HG03060 (cell line): ENCODE measurements at regions not wholly inside any gene's neighbourhood (a gene's known extent, or its start where the extent isn't known, plus 50 kb on each side); places are given as distances from the start of the nearest gene placed in this dataset.
"Not testable (repeated sequence)": the region's sequence is repeated elsewhere in the genome, so short reads cannot be mapped to it uniquely, and the experiment has no call there.

Source experiments
- ATAC-seq: cut with Tn5 transposase; IDR thresholded peaks from one replicate; pipeline ENCODE4 v1.9.1; 2021; ENCODE audit warnings: low read depth, moderate number of reproducible peaks; ENCODE audit not compliant: unreplicated experiment

DNA sequence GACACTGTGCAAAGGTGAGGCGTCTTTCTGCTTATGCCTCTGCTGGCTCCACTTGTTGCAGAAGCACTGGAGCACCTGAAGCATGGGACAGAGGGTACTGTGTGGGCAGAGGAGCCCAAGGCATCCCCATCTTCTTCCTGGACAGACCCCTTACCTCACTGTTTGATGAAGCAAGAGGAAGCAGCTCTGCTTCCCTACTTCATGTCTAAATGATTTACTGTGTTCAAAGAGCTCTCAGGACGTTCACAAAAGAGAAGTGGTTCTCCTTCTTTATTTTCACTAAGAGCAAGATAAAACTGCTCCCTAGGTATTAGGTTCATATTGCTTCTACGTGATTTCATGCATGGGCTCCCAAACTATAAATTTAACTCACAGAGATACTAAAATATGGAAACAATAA lies 1635.4 kb upstream of the SLC10A2 start:
- ATAC-seq: no peak

DNA sequence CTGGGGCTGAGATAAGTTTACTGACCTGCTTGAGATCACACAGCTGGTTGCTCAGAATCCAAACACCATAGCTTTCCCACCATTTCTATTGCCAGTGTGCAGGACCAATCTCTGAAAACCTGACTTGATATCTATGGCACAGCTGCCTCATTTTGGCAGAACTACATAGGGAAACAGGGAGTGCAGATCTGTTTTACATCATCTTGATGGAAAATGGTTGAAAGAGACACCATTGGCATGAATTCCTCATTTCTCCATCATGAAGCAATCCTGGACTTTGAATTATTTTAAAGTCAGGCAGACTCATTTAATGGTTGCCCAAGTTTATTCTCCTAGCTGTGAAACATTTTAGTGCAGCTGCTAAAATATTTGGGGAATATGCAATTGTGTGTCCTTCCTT lies 1628.2 kb upstream of the SLC10A2 start:
- ATAC-seq: no peak

DNA sequence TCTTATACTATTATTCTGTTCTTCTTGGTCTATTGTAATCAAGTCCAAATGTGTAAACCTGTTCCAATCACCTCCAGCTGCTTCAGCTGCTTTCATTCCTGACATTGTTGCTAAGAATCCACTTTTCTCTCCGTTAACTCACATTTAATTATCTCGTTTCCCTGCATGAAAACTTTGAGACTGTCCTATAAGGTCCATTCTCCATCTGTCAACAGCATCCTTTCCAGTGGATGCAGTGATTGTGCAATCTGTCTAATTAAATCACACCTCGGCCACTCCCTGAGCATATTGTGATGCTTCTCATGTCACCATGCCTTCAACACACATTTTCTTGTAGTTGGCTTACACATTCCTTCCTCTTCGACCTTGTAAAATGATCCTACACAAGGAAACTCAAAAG lies 1626.9 kb upstream of the SLC10A2 start:
- no peak for ATAC-seq

DNA sequence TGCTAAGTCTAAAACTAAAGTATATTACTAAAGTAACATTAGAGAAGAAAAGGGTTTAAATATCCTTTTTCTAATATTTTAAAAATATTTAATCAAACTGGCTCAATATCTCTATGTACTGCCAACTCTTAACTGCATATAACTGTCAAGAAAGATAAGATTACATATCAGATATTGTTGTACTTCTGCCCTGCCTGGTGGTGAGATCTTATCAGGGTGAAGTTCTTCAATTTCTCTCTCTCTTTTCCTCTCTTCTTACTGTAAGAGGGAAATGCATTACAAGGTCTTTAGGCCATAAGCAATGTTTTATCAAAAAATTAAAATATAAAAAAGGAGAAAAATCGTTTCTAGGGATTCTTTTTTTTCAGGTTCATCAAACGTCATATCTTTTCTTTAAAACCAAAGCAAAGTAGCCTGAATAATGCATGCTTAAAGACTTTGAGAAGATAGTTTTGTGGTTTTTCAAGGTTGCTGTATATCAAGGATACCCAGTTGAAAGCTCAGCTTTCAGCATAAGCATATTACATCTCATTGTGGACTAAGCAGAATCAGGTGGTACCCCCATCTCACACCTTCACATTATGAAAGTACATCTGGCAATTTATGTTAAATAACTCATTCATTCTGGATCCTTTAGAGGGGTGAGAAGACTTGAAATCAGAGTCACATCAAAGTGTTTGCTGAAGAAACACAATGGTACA lies 1625.7 kb upstream of the SLC10A2 start:
- ATAC-seq: no peak

DNA sequence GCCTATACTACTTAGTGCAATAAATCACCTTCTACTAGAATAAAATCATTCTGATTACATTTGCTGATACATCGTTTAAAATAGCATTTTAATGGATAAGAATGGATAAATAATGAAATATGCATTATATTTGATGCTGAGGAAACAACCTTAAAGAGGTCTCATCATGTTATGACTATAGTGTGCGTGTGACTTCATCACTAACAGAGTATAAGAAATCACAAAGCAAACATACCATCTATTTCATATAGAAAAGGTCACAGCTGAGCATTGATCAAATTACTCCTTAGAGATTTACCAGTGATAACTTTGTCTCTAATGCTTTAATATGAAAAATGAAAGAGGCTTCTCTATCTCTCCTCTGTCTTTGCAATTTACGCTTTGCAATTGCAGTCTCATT lies 1620.3 kb upstream of the SLC10A2 start:
- no peak for ATAC-seq

DNA sequence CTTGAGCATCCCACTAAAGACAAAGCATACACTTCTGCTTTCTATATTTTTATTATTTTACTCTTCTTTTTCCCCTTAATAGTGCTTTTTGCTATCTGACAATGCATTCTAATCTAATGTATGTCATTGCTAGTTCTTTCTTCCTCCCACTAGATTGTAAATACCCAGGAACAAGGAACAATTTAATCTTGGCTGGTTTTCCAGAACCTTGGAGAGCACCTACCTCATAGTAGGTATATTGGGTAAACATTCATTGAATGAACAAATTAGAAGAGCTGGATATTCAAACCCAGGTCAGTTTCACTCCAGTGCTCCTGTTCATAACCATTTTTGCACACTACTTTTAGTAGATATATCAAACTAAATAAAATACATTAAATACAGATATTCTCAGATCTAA lies 1617.6 kb upstream of the SLC10A2 start:
- no peak for ATAC-seq

DNA sequence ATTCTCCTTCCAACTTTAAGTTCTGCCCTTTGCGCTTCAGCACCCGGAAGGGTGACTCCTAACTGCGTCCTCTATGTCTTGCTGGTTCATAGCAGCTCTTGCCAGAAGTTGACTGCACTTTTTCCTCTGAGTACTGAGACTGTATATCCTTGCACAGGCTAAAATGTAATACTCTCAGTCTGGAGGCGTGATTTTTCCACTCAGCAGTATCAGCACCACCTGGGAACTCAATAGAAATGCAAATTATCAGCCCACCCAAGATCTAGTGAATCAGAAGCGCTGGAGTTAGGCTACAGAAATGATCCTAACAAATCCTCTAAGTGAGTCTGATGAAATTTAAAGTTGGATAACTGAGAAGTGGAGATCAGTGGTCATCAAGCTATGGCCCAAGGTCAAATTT lies 1611.9 kb upstream of the SLC10A2 start:
- no peak for ATAC-seq

DNA sequence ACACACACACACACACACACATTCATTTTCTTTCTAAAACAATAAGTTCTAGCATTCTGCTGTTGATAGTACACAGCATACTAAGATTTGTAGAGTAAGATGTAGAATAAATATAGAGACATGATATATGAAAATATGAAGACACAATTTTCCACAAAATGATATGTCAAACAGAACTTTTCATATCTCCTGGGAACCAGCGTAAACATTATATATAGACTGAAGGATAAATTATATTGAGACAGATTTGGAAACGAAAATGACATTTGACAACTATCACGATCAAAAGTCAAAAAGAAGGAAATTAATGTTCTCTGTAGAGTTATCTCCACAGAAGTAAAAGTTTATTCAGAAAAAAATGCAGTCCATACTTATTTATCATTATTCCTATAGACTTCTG lies 1605.7 kb upstream of the SLC10A2 start:
- no peak for ATAC-seq

DNA sequence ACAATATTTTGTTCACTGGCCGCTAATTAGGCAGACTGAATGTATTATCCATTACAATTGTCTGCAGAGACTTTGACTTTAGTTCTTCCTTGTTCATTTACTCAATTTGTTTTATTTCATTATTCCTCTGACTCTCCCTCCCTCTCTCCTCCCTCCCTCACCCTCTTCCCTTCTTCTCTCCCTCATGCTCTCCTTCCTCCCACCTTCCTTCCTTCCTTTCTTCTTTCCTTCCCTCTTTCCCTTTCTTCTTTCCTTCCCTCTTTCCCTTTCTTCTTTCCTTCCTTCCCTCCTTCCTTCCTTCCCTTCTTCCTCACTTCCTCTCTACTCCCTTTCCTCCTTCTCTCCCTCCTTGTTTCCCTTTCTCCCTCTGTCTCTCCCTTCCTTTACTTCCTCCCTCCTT lies 1591.0 kb upstream of the SLC10A2 start:
- no peak for ATAC-seq

DNA sequence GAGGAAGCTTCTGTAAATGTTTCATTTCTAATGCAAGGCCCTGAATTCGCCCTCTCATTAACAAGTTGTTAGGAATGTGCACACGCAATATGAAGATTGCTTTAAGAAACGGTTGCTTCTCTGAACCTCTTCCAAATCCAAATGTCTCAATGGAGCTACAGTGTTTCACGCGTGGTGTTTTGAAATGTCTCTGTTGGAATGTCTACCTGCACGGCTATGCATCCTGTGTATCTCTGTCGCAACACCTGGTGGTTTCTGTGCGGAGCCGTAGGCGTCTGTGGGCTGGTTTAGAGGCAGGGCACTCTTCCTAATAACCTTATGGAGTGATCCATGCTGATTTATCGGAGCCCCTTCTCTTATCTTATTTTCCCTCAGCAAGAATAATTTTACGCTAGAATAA lies 1584.2 kb upstream of the SLC10A2 start:
- ATAC-seq: no peak

DNA sequence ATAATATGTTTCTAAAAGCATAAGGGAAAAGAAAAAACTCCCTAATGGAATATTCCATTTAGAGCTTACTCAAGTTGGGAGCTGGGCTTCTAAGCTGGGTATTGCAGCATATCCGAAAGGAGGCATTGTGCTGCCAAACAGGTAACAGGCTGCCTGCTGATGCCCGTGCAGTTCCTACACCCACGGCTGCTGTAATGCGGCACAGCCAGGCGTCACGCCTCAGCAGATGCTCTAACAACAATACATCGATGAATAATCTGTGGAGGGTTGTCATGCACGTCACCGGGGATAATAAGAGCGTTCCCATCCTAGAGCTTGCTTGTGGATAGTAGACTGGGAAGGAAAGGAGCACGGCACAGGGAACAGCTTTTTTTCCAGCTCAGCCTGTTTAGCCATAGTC lies 1582.1 kb upstream of the SLC10A2 start:
- ATAC-seq: no peak

DNA sequence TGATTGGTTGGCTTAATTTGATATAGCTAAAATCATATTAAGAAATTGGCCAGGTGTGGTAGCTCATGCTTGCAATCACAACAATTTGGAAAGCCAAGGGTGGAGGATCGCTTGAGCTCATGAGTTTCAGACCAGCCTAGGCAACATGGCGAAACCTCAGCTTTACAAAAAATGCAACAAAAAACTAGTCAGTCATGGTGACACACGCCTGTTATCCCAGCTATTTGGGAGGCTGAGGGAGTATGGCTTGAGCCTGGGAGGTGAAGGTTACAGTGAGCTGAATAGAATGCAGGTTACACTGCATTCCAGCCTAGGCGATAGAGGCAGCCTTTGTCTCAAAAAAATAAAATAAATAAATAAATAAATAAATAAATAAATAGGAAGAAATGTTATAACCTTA lies 1579.6 kb upstream of the SLC10A2 start:
- ATAC-seq: no peak

DNA sequence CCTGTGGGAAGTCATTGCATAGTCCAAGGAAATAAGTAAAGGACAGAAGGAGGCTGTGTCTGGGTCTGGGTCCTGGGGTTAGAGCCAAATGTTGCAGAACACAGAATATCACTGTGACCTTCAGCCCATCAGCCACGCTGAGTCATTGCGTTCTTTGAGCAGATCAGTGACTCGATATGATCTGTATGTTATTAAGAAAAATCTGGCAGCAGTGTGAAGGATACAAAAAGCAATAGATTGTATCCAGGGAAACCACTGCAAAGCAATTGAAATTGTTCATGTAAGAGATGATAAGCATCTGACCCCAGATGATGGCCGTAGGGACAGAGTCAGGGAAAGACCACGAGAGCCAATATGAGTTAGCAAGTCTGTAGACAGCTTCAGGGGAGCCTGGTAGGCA lies 1575.1 kb upstream of the SLC10A2 start:
- no peak for ATAC-seq

DNA sequence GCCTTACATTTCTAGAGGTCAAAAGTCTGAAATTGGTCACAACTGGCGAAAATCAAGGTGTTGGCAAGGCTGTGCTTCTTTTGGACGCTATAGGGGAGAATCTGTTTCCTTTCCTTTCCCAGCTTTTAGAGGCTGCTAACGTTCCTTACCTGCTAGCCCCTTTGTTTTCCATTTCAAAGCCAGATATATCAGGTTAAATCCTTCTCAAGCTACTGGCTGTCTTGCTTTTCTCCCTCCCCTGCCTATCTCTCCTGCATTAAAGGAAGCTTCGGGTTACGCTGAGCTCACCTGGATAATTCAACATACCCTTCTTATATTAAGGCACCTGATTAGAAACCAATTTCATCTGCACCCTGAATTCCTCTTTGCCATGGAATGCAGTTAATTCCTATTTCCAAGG lies 1569.7 kb upstream of the SLC10A2 start:
- ATAC-seq: no peak

DNA sequence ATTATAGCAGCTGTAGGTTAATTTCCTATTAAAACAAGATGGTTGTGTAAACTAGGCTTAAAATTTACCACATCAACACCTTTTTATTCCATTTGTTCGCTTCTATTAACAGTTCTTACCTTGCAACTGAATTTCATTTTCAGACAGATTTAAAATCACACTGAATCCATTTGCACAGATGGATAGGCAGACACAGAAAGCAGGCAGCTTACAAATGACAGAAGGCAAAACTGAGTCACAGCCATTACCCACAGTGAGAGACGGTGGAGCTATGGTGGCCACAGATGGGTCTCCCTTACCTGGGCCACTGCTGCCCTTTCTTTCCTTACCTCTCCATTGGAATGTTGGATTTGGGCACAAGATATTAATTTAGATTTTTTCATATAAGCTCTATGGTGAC lies 1567.8 kb upstream of the SLC10A2 start:
- no peak for ATAC-seq

DNA sequence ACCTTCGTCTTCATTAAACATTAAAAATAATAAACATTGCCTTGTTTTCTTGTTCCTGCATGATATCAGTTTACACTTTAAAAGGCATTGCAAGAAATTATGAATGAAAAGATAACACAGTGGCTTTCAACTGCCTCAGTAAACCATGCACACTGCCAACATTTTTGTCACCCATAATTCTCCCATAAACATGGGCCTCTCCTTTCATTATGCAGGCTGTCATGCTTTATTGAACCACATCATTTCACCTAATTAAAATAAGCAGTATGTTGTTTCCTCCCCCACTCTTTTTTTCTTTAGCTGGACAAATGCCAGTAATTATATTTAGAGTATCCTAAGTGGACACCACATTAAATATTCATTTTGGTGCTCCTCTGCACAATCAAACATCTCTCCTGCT lies 1566.5 kb upstream of the SLC10A2 start:
- ATAC-seq: no peak

DNA sequence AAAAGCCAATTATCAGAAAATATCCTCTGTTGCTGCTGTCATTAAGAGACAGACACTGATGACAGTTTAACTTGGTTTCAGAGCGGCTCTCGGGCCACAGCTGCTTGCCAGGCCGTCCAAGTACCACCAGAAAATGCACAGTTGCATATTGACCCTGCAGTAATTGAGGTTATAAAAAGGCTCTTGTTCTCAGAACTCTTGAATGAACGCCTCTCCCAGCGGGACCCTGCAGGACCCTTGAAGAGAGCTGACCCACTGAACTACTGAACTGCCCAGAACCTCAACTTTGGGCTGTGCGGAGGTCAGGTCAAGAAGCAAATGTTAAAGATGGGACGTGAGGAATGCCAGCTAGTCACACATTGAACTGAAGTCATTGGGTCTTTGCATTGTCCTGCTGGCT lies 1559.0 kb upstream of the SLC10A2 start:
- no peak for ATAC-seq

DNA sequence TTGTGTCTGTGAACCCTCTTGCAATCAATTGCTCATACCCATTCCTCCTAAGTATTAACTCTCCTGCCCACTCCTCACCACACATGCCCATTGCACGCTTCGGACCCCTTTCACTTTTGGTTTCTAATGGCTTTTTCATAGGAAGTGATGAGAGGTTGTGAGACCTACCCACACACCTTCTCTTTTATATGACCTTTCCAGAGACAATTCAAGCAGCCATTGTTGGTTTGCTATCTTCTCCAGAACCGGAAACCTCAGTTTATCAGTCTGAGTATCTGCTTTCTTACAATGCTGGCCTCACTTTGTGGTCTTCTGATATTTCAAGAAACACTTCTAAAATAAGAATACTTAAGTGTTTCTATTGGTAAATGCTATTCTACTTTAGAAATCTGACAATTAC lies 1550.8 kb upstream of the SLC10A2 start:
- ATAC-seq: no peak

DNA sequence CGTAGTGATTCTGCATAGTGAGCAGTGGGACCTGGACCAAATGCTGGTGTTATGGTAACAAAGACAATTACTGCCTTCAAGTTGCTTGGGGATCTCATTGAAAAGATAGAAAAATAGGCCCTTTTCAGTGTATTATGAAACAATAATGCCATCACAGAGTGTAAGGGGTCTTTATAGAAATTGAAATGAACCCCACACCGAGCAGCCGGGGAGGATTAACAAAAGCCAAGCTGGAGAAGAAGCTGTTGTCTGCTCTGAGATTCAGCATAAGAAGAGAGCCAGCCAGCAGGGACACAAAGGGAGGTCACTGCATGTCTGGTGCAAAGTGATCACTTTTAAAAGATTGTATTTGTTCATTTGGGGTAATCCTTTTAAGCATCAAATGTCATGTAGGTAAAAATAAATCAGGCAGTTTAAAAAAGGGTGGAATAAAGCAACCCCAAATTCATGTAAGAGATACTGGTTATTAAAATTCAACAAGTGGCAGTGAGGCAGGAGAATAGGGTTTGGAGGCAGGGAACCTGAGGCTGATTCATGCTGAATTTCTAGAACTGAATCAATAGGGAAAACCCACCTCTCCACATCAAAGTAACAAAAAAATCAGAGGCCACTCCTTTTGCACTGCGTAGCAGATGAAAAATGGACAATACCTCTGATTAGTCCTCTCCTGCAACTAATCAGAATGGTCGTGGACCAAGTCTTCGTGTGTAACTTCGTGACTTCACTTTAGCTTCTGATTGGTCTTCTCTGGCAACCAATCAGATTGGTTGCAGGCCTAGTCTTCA lies 1548.3 kb upstream of the SLC10A2 start:
- ATAC-seq: no peak

DNA sequence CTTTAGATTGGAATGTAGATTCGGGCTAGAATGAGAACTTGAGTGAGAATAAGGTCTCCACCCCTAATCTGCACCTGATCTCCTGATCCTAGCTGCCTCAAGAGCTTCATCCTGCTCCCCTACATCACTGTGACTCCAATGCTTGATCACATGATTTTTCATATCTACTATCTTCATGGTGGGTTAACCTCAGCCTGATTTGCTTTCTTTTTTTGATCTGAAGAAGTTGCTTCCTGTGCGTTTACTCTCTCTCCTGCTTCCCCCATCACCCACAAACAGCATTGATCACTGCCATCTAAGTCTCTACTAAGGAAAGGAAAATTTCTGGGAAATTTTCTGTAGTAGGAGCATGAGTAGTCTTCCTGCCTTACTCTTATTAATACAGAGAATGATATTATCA lies 1542.1 kb upstream of the SLC10A2 start:
- ATAC-seq: no peak

DNA sequence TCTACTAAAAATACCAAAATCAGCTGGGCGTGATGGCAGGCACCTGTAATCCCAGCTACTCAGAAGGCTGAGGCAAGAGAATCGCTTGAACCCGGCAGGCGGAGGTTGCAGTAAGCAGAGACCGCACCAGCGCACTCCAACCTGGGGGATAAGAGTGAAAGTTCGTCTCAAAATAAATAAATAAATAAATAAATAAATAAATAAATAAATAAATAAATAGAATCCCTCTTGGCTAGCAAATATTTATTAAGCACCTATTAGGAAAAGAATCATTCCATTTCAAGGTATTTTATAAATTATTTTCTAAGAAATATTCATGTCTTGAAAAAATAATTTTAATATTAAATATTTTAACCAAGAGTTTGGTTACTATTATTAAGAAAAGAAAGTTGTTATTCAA lies 1539.2 kb upstream of the SLC10A2 start:
- not testable (repeated sequence) for ATAC-seq

DNA sequence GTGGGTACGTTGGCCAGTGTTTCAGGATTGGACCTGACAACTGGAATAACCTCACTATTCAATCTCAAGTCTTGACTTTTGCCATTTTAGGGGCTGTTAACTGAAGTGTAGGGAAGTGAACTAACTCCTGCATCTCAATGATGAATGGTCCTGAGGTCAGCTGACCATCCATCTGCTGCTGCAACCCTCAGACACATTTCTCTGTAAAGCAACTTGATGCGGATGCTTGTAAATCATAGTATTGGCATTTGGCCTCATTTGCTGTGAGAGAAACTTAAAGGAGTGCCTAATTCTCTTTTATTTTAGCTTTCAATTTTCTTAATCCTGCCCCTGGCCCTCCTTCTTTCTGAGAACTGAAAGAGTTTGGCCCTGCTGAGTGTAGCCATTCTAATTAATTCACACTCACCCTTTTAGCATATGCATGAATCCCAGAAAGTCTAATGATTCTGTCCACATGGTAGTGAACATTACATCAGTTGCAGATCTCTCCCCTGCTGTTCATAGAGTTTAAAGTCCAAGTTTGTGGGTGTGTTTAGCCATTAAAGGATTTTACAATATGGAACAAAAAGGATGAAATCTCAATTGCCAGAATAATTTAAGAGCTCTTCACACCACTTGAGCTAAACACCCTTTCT lies 1531.4 kb upstream of the SLC10A2 start:
- no peak for ATAC-seq
